GM11168 (cell line): ENCODE measurements at regions not wholly inside any gene's neighbourhood (a gene's known extent, or its start where the extent isn't known, plus 50 kb on each side); places are given as distances from the start of the nearest gene placed in this dataset.

Experiments used
- in situ Hi-C: fragments of 300-500 bp; cut with MboI; formaldehyde crosslinking; loops from one replicate; pipeline ENCODE4 v1.12.0; 2022; ENCODE audit warnings: low sequenced_read_pairs; ENCODE audit not compliant: unreplicated experiment

GRCh38 chr14:51441001-51441400 is 201.0 kb downstream of the TMX1 start:
- in situ Hi-C loops = no loop called here

- in situ Hi-C loops = no loop called here
These were observed 202.6 kb downstream of the TMX1 start for GRCh38 chr14:51442513-51443175.

GRCh38 chr14:51443195-51444018 is 203.4 kb downstream of the TMX1 start:
- in situ Hi-C loops = no loop called here

- in situ Hi-C loops = no loop called here
These were observed 204.4 kb downstream of the TMX1 start for GRCh38 chr14:51444353-51445000.

GRCh38 chr14:51445001-51445390 is 204.9 kb downstream of the TMX1 start:
- in situ Hi-C loops = no loop called here

GRCh38 chr14:51446771-51447170 is 204.9 kb upstream of the FRMD6 start:
- in situ Hi-C loops = no loop called here

- in situ Hi-C loops = no loop called here
These were observed 204.3 kb upstream of the FRMD6 start for GRCh38 chr14:51447411-51447810.

- in situ Hi-C loops = no loop called here
These were observed 202.7 kb upstream of the FRMD6 start for GRCh38 chr14:51448831-51449670.

GRCh38 chr14:51449681-51450080 is 202.0 kb upstream of the FRMD6 start:
- in situ Hi-C loops = no loop called here

GRCh38 chr14:51451561-51451960 is 200.1 kb upstream of the FRMD6 start:
- in situ Hi-C loops = no loop called here

GRCh38 chr14:51453869-51454268 is 197.8 kb upstream of the FRMD6 start:
- in situ Hi-C loops = no loop called here

GRCh38 chr14:51454351-51454750 is 197.4 kb upstream of the FRMD6 start:
- in situ Hi-C loops = no loop called here

GRCh38 chr14:51455041-51455835 is 196.5 kb upstream of the FRMD6 start:
- in situ Hi-C loops = no loop called here

GRCh38 chr14:51457843-51458562 is 193.7 kb upstream of the FRMD6 start:
- in situ Hi-C loops = no loop called here

GRCh38 chr14:51458563-51458955 is 193.2 kb upstream of the FRMD6 start:
- in situ Hi-C loops = no loop called here

- in situ Hi-C loops = no loop called here
These were observed 191.7 kb upstream of the FRMD6 start for GRCh38 chr14:51460011-51460410.

GRCh38 chr14:51462182-51462581 is 189.5 kb upstream of the FRMD6 start:
- in situ Hi-C loops = no loop called here

GRCh38 chr14:51462706-51463105 is 189.0 kb upstream of the FRMD6 start:
- in situ Hi-C loops = no loop called here

- in situ Hi-C loops = no loop called here
These were observed 188.2 kb upstream of the FRMD6 start for GRCh38 chr14:51463461-51463860.
